DND-41 (cell line): ENCODE measurements at regions not wholly inside any gene's neighbourhood (a gene's known extent, or its start where the extent isn't known, plus 50 kb on each side); places are given as distances from the start of the nearest gene placed in this dataset.
"Not testable (repeated sequence)": the region's sequence is repeated elsewhere in the genome, so short reads cannot be mapped to it uniquely, and the experiment has no call there.

ENCODE experiments used
- ATAC-seq: fragments of 200-7000 bp; cut with Tn5 transposase; 3 replicates; pipeline ENCODE4 v1.9.1; 2021; ENCODE audit warnings: low read depth; ENCODE audit not compliant: insufficient read depth
- DNase-seq: peaks from one replicate; pipeline ENCODE4 v3.0.0-alpha.2; 2020
- H2AFZ ChIP-seq: 2 replicates; pipeline ENCODE4 v1.6.0; 2012; ENCODE audit warnings: low read depth, low read length
- H3K27ac ChIP-seq: 2 replicates; pipeline ENCODE4 v1.5.1; 2012; ENCODE audit warnings: low read length, inconsistent platforms
- H3K27me3 ChIP-seq: fragments of 200-600 bp; sonication (generic); 2 replicates; pipeline ENCODE4 v1.6.0; 2012; ENCODE audit warnings: low read length, mild to moderate bottlenecking, inconsistent platforms; ENCODE audit not compliant: insufficient read depth, poor library complexity
- H3K36me3 ChIP-seq: 2 replicates; pipeline ENCODE4 v1.5.1; 2012; ENCODE audit warnings: low read length, inconsistent platforms; ENCODE audit not compliant: insufficient read depth
- H3K4me1 ChIP-seq: 2 replicates; pipeline ENCODE4 v1.5.1; 2012; ENCODE audit warnings: mild to moderate bottlenecking, low read length; ENCODE audit not compliant: insufficient read depth
- H3K4me2 ChIP-seq: 2 replicates; pipeline ENCODE4 v1.6.0; 2012; ENCODE audit warnings: mild to moderate bottlenecking, moderate library complexity, low read length, inconsistent platforms; ENCODE audit not compliant: insufficient read depth
- H3K4me3 ChIP-seq, 2 experiments: fragments of 200-600 bp in 1 of 2; shearing (Covaris generic) in 1 of 2; 2 replicates each; pipeline ENCODE4 v1.5.1; 2012 to 2016; ENCODE audit warnings: inconsistent platforms in 2 of 2, low read length in 2 of 2, mild to moderate bottlenecking in 2 of 2, low read depth in 1 of 2, moderate library complexity in 1 of 2
- H3K79me2 ChIP-seq: 2 replicates; pipeline ENCODE4 v1.6.0; 2012; ENCODE audit warnings: low read length, inconsistent platforms; ENCODE audit not compliant: insufficient read depth
- H3K9ac ChIP-seq: 2 replicates; pipeline ENCODE4 v1.6.0; 2012; ENCODE audit warnings: low read depth, mild to moderate bottlenecking, inconsistent platforms, low read length, moderate library complexity
- H3K9me3 ChIP-seq: 2 replicates; pipeline ENCODE4 v1.5.1; 2012; ENCODE audit warnings: low read length, moderate library complexity, mild to moderate bottlenecking, inconsistent platforms; ENCODE audit not compliant: insufficient read depth, severe bottlenecking
- H4K20me1 ChIP-seq: 2 replicates; pipeline ENCODE4 v1.6.0; 2012; ENCODE audit warnings: low read length; ENCODE audit not compliant: insufficient read depth
- EZH2 ChIP-seq: IDR thresholded peaks from 3 replicates; pipeline ENCODE4 v1.6.1; 2012; ENCODE audit warnings: borderline replicate concordance, low read depth, mild to moderate bottlenecking, moderate library complexity, low read length, inconsistent platforms; ENCODE audit not compliant: severe bottlenecking
- TF ChIP-seq, protein P1 (sequence below): IDR thresholded peaks from 2 replicates; pipeline ENCODE4 v1.5.1; 2012; ENCODE audit warnings: borderline replicate concordance, low read length, moderate library complexity, mild to moderate bottlenecking; ENCODE audit not compliant: poor library complexity, severe bottlenecking; ENCODE audit errors: extremely low read depth

GRCh38 chr15:79562403-79562815, 130.3 kb downstream of the MINAR1 start:
- no peaks in the 10 kb centered on the region for H3K36me3 ChIP-seq
- no peak for ATAC-seq
- no peaks in the 10 kb centered on the region for H3K27me3 ChIP-seq
- no peak overlapping the region for H3K4me2 ChIP-seq
- no peaks in the 10 kb centered on the region for H3K79me2 ChIP-seq
- H2AFZ ChIP-seq, result no peak overlapping the region
- H4K20me1 ChIP-seq, result no peaks in the 10 kb centered on the region
- H3K4me1 ChIP-seq, result no peaks in the 10 kb centered on the region
- TF ChIP-seq, protein P1, sequence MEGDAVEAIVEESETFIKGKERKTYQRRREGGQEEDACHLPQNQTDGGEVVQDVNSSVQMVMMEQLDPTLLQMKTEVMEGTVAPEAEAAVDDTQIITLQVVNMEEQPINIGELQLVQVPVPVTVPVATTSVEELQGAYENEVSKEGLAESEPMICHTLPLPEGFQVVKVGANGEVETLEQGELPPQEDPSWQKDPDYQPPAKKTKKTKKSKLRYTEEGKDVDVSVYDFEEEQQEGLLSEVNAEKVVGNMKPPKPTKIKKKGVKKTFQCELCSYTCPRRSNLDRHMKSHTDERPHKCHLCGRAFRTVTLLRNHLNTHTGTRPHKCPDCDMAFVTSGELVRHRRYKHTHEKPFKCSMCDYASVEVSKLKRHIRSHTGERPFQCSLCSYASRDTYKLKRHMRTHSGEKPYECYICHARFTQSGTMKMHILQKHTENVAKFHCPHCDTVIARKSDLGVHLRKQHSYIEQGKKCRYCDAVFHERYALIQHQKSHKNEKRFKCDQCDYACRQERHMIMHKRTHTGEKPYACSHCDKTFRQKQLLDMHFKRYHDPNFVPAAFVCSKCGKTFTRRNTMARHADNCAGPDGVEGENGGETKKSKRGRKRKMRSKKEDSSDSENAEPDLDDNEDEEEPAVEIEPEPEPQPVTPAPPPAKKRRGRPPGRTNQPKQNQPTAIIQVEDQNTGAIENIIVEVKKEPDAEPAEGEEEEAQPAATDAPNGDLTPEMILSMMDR, result no peak
- no peak for TF ChIP-seq EZH2
- DNase-seq, result no peak
- no peak overlapping the region for H3K4me3 ChIP-seq
- no peaks in the 10 kb centered on the region for H3K9me3 ChIP-seq
- no peak overlapping the region for H3K9ac ChIP-seq
- H3K27ac ChIP-seq, result no peak overlapping the region

- no peaks in the 10 kb centered on the region for H3K36me3 ChIP-seq
- H2AFZ ChIP-seq, result no peak overlapping the region
These were observed 130.8 kb downstream of the MINAR1 start for GRCh38 chr15:79562899-79563298.

GRCh38 chr15:79570004-79570403, 137.9 kb downstream of the MINAR1 start:
- Histone ChIP-seq H3K79me2 (no peaks in the 10 kb centered on the region), H4K20me1 (no peaks in the 10 kb centered on the region), H3K9me3 (no peaks in the 10 kb centered on the region), H3K27ac (no peak overlapping the region), H3K4me3 (no peak overlapping the region), H3K36me3 (no peaks in the 10 kb centered on the region), H3K9ac (no peak overlapping the region), H3K27me3 (no peaks in the 10 kb centered on the region), H3K4me1 (no peaks in the 10 kb centered on the region), H2AFZ (no peak overlapping the region), H3K4me2 (no peak overlapping the region)
- DNase-seq, result no peak
- no peak for TF ChIP-seq EZH2
- TF ChIP-seq, protein P1, result no peak
- ATAC-seq, result no peak

More at GRCh38 chr15:79562899-79563298, 130.8 kb downstream of the MINAR1 start:
- DNase-seq, result no peak
- H3K79me2 ChIP-seq, result no peaks in the 10 kb centered on the region
- no peaks in the 10 kb centered on the region for H3K4me1 ChIP-seq
- no peaks in the 10 kb centered on the region for H3K9me3 ChIP-seq
- no peak overlapping the region for H3K4me2 ChIP-seq
- no peak overlapping the region for H3K9ac ChIP-seq
- no peak for ATAC-seq
- H3K4me3 ChIP-seq, result no peak overlapping the region
- TF ChIP-seq EZH2, result no peak
- TF ChIP-seq, protein P1, result no peak
- H3K27me3 ChIP-seq, result no peaks in the 10 kb centered on the region
- no peaks in the 10 kb centered on the region for H4K20me1 ChIP-seq
- no peak overlapping the region for H3K27ac ChIP-seq

- no peak overlapping the region for H3K9ac ChIP-seq
- H3K79me2 ChIP-seq, result no peaks in the 10 kb centered on the region
- no peak overlapping the region for H3K4me2 ChIP-seq
- no peaks in the 10 kb centered on the region for H3K9me3 ChIP-seq
- H3K27ac ChIP-seq, result no peak overlapping the region
- no peak for TF ChIP-seq EZH2
- TF ChIP-seq, protein P1, result no peak
- no peaks in the 10 kb centered on the region for H4K20me1 ChIP-seq
- H3K36me3 ChIP-seq, result no peaks in the 10 kb centered on the region
- no peak overlapping the region for H3K4me3 ChIP-seq
- no peak for ATAC-seq
- H3K4me1 ChIP-seq, result no peaks in the 10 kb centered on the region
- no peak overlapping the region for H2AFZ ChIP-seq
- H3K27me3 ChIP-seq, result no peaks in the 10 kb centered on the region
- no peak for DNase-seq
These were observed 140.7 kb downstream of the MINAR1 start for GRCh38 chr15:79572691-79573404.

DNA sequence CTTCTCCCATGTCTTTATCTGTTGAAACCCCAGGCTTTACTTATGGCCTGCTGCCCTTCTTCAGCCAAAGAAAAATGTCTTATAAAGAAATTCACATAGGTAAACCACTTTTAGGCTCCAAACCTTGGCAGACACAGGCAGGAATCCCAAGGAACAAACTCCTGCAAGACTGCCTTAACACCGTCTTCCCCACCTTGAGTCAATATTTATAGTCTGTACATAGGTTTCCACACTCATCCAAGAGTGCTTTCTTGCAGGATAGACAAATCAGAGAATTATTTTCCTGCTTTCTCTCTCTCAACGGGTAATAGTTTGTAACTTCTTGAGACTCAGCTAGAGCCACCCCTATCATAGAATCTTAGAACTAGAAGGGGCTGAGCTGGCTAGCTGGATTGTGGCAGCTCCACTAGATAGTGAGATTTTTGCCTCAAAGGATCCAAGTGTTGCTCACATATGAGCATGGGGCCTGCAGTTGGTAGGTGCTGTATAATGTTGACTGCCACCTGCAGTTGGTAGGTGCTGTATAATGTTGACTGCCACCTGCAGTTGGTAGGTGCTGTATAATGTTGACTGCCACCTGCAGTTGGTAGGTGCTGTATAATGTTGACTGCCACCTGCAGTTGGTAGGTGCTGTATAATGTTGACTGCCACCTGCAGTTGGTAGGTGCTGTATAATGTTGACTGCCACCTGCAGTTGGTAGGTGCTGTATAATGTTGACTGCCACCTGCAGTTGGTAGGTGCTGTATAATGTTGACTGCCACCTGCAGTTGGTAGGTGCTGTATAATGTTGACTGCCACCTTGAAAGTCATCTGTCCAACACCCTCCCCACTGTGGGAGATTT, 142.5 kb downstream of the MINAR1 start:
- DNase-seq, result not testable (repeated sequence)

More for the DNA sequence above, 142.5 kb downstream of the MINAR1 start:
- not testable (repeated sequence) for H3K4me3 ChIP-seq, H3K9me3 ChIP-seq, H2AFZ ChIP-seq, H3K4me1 ChIP-seq, H3K79me2 ChIP-seq, ATAC-seq, H3K36me3 ChIP-seq, H3K4me2 ChIP-seq, H3K27me3 ChIP-seq, H3K9ac ChIP-seq, H3K27ac ChIP-seq, H4K20me1 ChIP-seq
